ENCODE measurements at regions not wholly inside any gene's neighbourhood (a gene's known extent, or its start where the extent isn't known, plus 50 kb on each side); places are given as distances from the start of the nearest gene placed in this dataset.

- H3K36me3 ChIP-seq (ENCODE audit: insufficient read depth, low read length) = no peaks in the 10 kb centered on the region
- H3K9ac ChIP-seq (ENCODE audit: low read depth, low read length) = no peak overlapping the region
- no peaks in the 10 kb centered on the region for H3K9me3 ChIP-seq (ENCODE audit: insufficient read depth, low read depth, low read length)
- H3K4me3 ChIP-seq (ENCODE audit: low read length) = no peak overlapping the region
- no peak overlapping the region for H3K27ac ChIP-seq (ENCODE audit: low read depth, low read length)
- H3K4me1 ChIP-seq (ENCODE audit: insufficient read depth, low read length) = peaks cover 9% of the 10 kb centered on the region
- no peaks in the 10 kb centered on the region for H3K27me3 ChIP-seq (ENCODE audit: insufficient read depth, low read length)
- WGBS = 94% methylated on average over 13 of the region's 13 CpGs
Observed at GRCh38 chr16:73526011-73526804, 478.3 kb upstream of the ZFHX3 start.

- Histone ChIP-seq H3K9ac (ENCODE audit: low read depth, low read length) (no peak overlapping the region), H3K4me3 (ENCODE audit: low read length) (no peak overlapping the region), H3K36me3 (ENCODE audit: insufficient read depth, low read length) (no peaks in the 10 kb centered on the region), H3K9me3 (ENCODE audit: insufficient read depth, low read depth, low read length) (no peaks in the 10 kb centered on the region), H3K27me3 (ENCODE audit: insufficient read depth, low read length) (no peaks in the 10 kb centered on the region), H3K4me1 (ENCODE audit: insufficient read depth, low read length) (peaks cover 9% of the 10 kb centered on the region), H3K27ac (ENCODE audit: low read depth, low read length) (no peak overlapping the region)
- WGBS = 92% methylated on average over 4 of the region's 4 CpGs
Observed at GRCh38 chr16:73523209-73523608, 475.3 kb upstream of the ZFHX3 start.

GRCh38 chr16:73521499-73521898 lies 473.6 kb upstream of the ZFHX3 start:
- H3K36me3 ChIP-seq (ENCODE audit: insufficient read depth, low read length) = no peaks in the 10 kb centered on the region
- no CpG with 5 or more reads among the region's 4 CpGs for WGBS
- H3K9me3 ChIP-seq (ENCODE audit: insufficient read depth, low read depth, low read length) = no peaks in the 10 kb centered on the region
- no peak overlapping the region for H3K27ac ChIP-seq (ENCODE audit: low read depth, low read length)
- peaks cover 9% of the 10 kb centered on the region for H3K4me1 ChIP-seq (ENCODE audit: insufficient read depth, low read length)
- H3K4me3 ChIP-seq (ENCODE audit: low read length) = no peak overlapping the region
- H3K9ac ChIP-seq (ENCODE audit: low read depth, low read length) = no peak overlapping the region
- no peaks in the 10 kb centered on the region for H3K27me3 ChIP-seq (ENCODE audit: insufficient read depth, low read length)

- no peak overlapping the region for H3K4me3 ChIP-seq (ENCODE audit: low read length)
- 90% methylated on average over 4 of the region's 4 CpGs for whole genome bisulfite sequencing
- H3K36me3 ChIP-seq (ENCODE audit: insufficient read depth, low read length) = no peaks in the 10 kb centered on the region
- no peaks in the 10 kb centered on the region for H3K9me3 ChIP-seq (ENCODE audit: insufficient read depth, low read depth, low read length)
- no peaks in the 10 kb centered on the region for H3K27me3 ChIP-seq (ENCODE audit: insufficient read depth, low read length)
- no peaks in the 10 kb centered on the region for H3K4me1 ChIP-seq (ENCODE audit: insufficient read depth, low read length)
- no peak overlapping the region for H3K9ac ChIP-seq (ENCODE audit: low read depth, low read length)
- no peak overlapping the region for H3K27ac ChIP-seq (ENCODE audit: low read depth, low read length)
Observed at GRCh38 chr16:73515616-73516015, 467.7 kb upstream of the ZFHX3 start.

GRCh38 chr16:73510852-73511251 lies 462.9 kb upstream of the ZFHX3 start:
- WGBS = 86% methylated on average over 3 of the region's 3 CpGs
- H3K36me3 ChIP-seq (ENCODE audit: insufficient read depth, low read length) = no peaks in the 10 kb centered on the region
- no peaks in the 10 kb centered on the region for H3K9me3 ChIP-seq (ENCODE audit: insufficient read depth, low read depth, low read length)
- H3K27me3 ChIP-seq (ENCODE audit: insufficient read depth, low read length) = no peaks in the 10 kb centered on the region
- no peak overlapping the region for H3K9ac ChIP-seq (ENCODE audit: low read depth, low read length)
- H3K4me1 ChIP-seq (ENCODE audit: insufficient read depth, low read length) = peaks cover 5% of the 10 kb centered on the region; the same call in 1 of the 2 replicates
- H3K4me3 ChIP-seq (ENCODE audit: low read length) = no peak overlapping the region
- H3K27ac ChIP-seq (ENCODE audit: low read depth, low read length) = no peak overlapping the region

- no peaks in the 10 kb centered on the region for H3K9me3 ChIP-seq (ENCODE audit: insufficient read depth, low read depth, low read length)
- H3K27ac ChIP-seq (ENCODE audit: low read depth, low read length) = no peak overlapping the region
- no peaks in the 10 kb centered on the region for H3K27me3 ChIP-seq (ENCODE audit: insufficient read depth, low read length)
- H3K9ac ChIP-seq (ENCODE audit: low read depth, low read length) = no peak overlapping the region
- peaks cover 12% of the 10 kb centered on the region; the same call in 1 of the 2 replicates for H3K4me1 ChIP-seq (ENCODE audit: insufficient read depth, low read length)
- no peak overlapping the region for H3K4me3 ChIP-seq (ENCODE audit: low read length)
- no peaks in the 10 kb centered on the region for H3K36me3 ChIP-seq (ENCODE audit: insufficient read depth, low read length)
- 89% methylated on average over 13 of the region's 13 CpGs for WGBS
Observed at GRCh38 chr16:73506568-73507056, 458.7 kb upstream of the ZFHX3 start.

- H3K4me3 ChIP-seq (ENCODE audit: low read length) = no peak overlapping the region
- H3K9me3 ChIP-seq (ENCODE audit: insufficient read depth, low read depth, low read length) = no peaks in the 10 kb centered on the region
- H3K36me3 ChIP-seq (ENCODE audit: insufficient read depth, low read length) = no peaks in the 10 kb centered on the region
- H3K27ac ChIP-seq (ENCODE audit: low read depth, low read length) = no peak overlapping the region
- H3K27me3 ChIP-seq (ENCODE audit: insufficient read depth, low read length) = no peaks in the 10 kb centered on the region
- peaks cover 12% of the 10 kb centered on the region; the same call in 1 of the 2 replicates for H3K4me1 ChIP-seq (ENCODE audit: insufficient read depth, low read length)
- no peak overlapping the region for H3K9ac ChIP-seq (ENCODE audit: low read depth, low read length)
- WGBS = 96% methylated on average over 5 of the region's 5 CpGs
Observed at GRCh38 chr16:73505577-73505976, 457.6 kb upstream of the ZFHX3 start.

GRCh38 chr16:73504591-73505575 lies 457.0 kb upstream of the ZFHX3 start:
- Histone ChIP-seq H3K27ac (ENCODE audit: low read depth, low read length) (no peak overlapping the region), H3K4me3 (ENCODE audit: low read length) (no peak overlapping the region), H3K4me1 (ENCODE audit: insufficient read depth, low read length) (peaks cover 12% of the 10 kb centered on the region; the same call in 1 of the 2 replicates), H3K27me3 (ENCODE audit: insufficient read depth, low read length) (no peaks in the 10 kb centered on the region), H3K9me3 (ENCODE audit: insufficient read depth, low read depth, low read length) (no peaks in the 10 kb centered on the region), H3K36me3 (ENCODE audit: insufficient read depth, low read length) (no peaks in the 10 kb centered on the region), H3K9ac (ENCODE audit: low read depth, low read length) (no peak overlapping the region)
- 91% methylated on average over 17 of the region's 20 CpGs for WGBS

GRCh38 chr16:73503093-73503492 lies 455.2 kb upstream of the ZFHX3 start:
- 96% methylated on average over 8 of the region's 8 CpGs for WGBS
- no peak overlapping the region for H3K27ac ChIP-seq (ENCODE audit: low read depth, low read length)
- H3K4me3 ChIP-seq (ENCODE audit: low read length) = no peak overlapping the region
- no peaks in the 10 kb centered on the region for H3K36me3 ChIP-seq (ENCODE audit: insufficient read depth, low read length)
- no peaks in the 10 kb centered on the region for H3K27me3 ChIP-seq (ENCODE audit: insufficient read depth, low read length)
- H3K9ac ChIP-seq (ENCODE audit: low read depth, low read length) = no peak overlapping the region
- no peaks in the 10 kb centered on the region for H3K9me3 ChIP-seq (ENCODE audit: insufficient read depth, low read depth, low read length)
- peaks cover 12% of the 10 kb centered on the region; the same call in 1 of the 2 replicates for H3K4me1 ChIP-seq (ENCODE audit: insufficient read depth, low read length)

GRCh38 chr16:73499276-73499675 lies 451.3 kb upstream of the ZFHX3 start:
- Histone ChIP-seq H3K27me3 (ENCODE audit: insufficient read depth, low read length) (no peaks in the 10 kb centered on the region), H3K36me3 (ENCODE audit: insufficient read depth, low read length) (no peaks in the 10 kb centered on the region), H3K4me3 (ENCODE audit: low read length) (no peak overlapping the region), H3K9ac (ENCODE audit: low read depth, low read length) (no peak overlapping the region), H3K27ac (ENCODE audit: low read depth, low read length) (no peak overlapping the region), H3K9me3 (ENCODE audit: insufficient read depth, low read depth, low read length) (no peaks in the 10 kb centered on the region), H3K4me1 (ENCODE audit: insufficient read depth, low read length) (no peaks in the 10 kb centered on the region)
- WGBS = 95% methylated on average over 10 of the region's 10 CpGs

- Histone ChIP-seq H3K9me3 (ENCODE audit: insufficient read depth, low read depth, low read length) (no peaks in the 10 kb centered on the region), H3K27ac (ENCODE audit: low read depth, low read length) (no peak overlapping the region), H3K9ac (ENCODE audit: low read depth, low read length) (no peak overlapping the region), H3K36me3 (ENCODE audit: insufficient read depth, low read length) (no peaks in the 10 kb centered on the region), H3K27me3 (ENCODE audit: insufficient read depth, low read length) (peaks cover 15% of the 10 kb centered on the region), H3K4me1 (ENCODE audit: insufficient read depth, low read length) (peaks cover 25% of the 10 kb centered on the region), H3K4me3 (ENCODE audit: low read length) (no peak overlapping the region)
- 91% methylated on average over 4 of the region's 4 CpGs for WGBS
Observed at GRCh38 chr16:73485880-73486279, 438.0 kb upstream of the ZFHX3 start.
